ENCODE measurements at regions not wholly inside any gene's neighbourhood (a gene's known extent, or its start where the extent isn't known, plus 50 kb on each side); places are given as distances from the start of the nearest gene placed in this dataset.
"Not testable (repeated sequence)": the region's sequence is repeated elsewhere in the genome, so short reads cannot be mapped to it uniquely, and the experiment has no call there.

- DNase-seq = no peak
Observed at GRCh38 chr6:125587666-125588632, 161.5 kb upstream of the HEY2 start.

GRCh38 chr6:125591796-125592195 lies 157.6 kb upstream of the HEY2 start:
- DNase-seq = not testable (repeated sequence)

GRCh38 chr6:125593746-125594145 lies 155.7 kb upstream of the HEY2 start:
- no peak for DNase-seq

GRCh38 chr6:125596020-125596419 lies 153.4 kb upstream of the HEY2 start:
- no peak for DNase-seq

- DNase-seq = peak in 2 of 58 donors; percentile 2
Observed at GRCh38 chr6:125597411-125598253, 151.8 kb upstream of the HEY2 start.

- DNase-seq = peak in 1 of 58 donors; percentile 8
Observed at GRCh38 chr6:125598422-125598821, 151.0 kb upstream of the HEY2 start.

- no peak for DNase-seq
Observed at GRCh38 chr6:125604257-125604656, 145.2 kb upstream of the HEY2 start.

- peak in 16 of 58 donors; percentile 4 to 45 (median 20) for DNase-seq
Observed at GRCh38 chr6:125611573-125612344, 137.7 kb upstream of the HEY2 start.

GRCh38 chr6:125612345-125612846 lies 137.0 kb upstream of the HEY2 start:
- no peak for DNase-seq

GRCh38 chr6:125618629-125619028 lies 130.8 kb upstream of the HEY2 start:
- DNase-seq = no peak

GRCh38 chr6:125623085-125623484 lies 126.3 kb upstream of the HEY2 start:
- no peak for DNase-seq

- DNase-seq = peak in 1 of 58 donors; percentile 2
Observed at GRCh38 chr6:125631165-125631564, 118.3 kb upstream of the HEY2 start.

GRCh38 chr6:125636011-125636410 lies 113.4 kb upstream of the HEY2 start:
- DNase-seq = not testable (repeated sequence)

GRCh38 chr6:125636671-125637070 lies 112.8 kb upstream of the HEY2 start:
- no peak for DNase-seq

GRCh38 chr6:125637207-125637606 lies 112.2 kb upstream of the HEY2 start:
- DNase-seq = no peak

- no peak for DNase-seq
Observed at GRCh38 chr6:125639466-125640020, 109.9 kb upstream of the HEY2 start.

GRCh38 chr6:125640441-125641150 lies 108.8 kb upstream of the HEY2 start:
- DNase-seq = no peak

- DNase-seq = not testable (repeated sequence)
Observed at GRCh38 chr6:125643967-125644661, 105.3 kb upstream of the HEY2 start.

GRCh38 chr6:125647391-125647790 lies 102.0 kb upstream of the HEY2 start:
- DNase-seq = no peak

Data from anterior cingulate cortex (tissue), 58 donors.